ENCODE measurements at regions not wholly inside any gene's neighbourhood (a gene's known extent, or its start where the extent isn't known, plus 50 kb on each side); places are given as distances from the start of the nearest gene placed in this dataset.

DNA sequence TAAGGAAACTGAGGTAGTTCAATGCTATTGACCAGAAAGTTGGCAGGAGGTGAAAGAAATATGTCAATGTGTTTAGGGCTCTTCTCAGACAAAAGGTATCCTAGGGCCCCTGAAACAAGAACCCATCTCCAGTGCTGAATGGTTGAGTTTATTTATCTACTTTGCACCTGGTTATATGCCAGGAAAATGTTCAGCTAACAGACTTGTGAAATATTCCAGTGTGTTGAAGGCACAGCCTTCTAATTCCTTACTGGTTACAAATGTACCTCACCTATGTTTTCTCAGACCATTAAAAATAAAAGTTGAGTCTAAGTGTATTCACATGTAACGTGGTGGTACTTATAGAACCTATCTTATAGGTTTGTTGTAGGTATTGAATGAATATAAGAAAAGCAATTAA is 511.7 kb upstream of the SEL1L start:
- H3K4me1 ChIP-seq (ENCODE audit: control insufficient read depth in 2 of 2, insufficient read depth in 2 of 2, low read length in 2 of 2): no peaks in the 10 kb centered on the region
- no peaks in the 10 kb centered on the region for H3K27me3 ChIP-seq (ENCODE audit: control insufficient read depth in 2 of 2, insufficient read depth in 1 of 2, low read length in 1 of 2)
- no peak overlapping the region for H3K4me3 ChIP-seq (ENCODE audit: low read length in 2 of 2)
- no peak overlapping the region for H3K27ac ChIP-seq (ENCODE audit: low read depth in 1 of 2, low read length in 1 of 2)
- no peaks in the 10 kb centered on the region for H3K9me3 ChIP-seq (ENCODE audit: control insufficient read depth in 2 of 2, insufficient read depth in 1 of 2, low read length in 1 of 2)
- no peaks in the 10 kb centered on the region for H3K36me3 ChIP-seq (ENCODE audit: control insufficient read depth in 2 of 2, insufficient read depth in 2 of 2, low read length in 1 of 2)
- whole genome bisulfite sequencing: 81% methylated on average over 1 of the region's 1 CpG
- no peak for DNase-seq (ENCODE audit: low read depth in 6 of 9, low spot score in 9 of 9)

GRCh38 chr14:82046512-82047226 is 513.0 kb upstream of the SEL1L start:
- DNase-seq (ENCODE audit: low read depth in 6 of 9, low spot score in 9 of 9): no peak
- Histone ChIP-seq H3K27me3 (ENCODE audit: control insufficient read depth in 2 of 2, insufficient read depth in 1 of 2, low read length in 1 of 2) (no peaks in the 10 kb centered on the region), H3K36me3 (ENCODE audit: control insufficient read depth in 2 of 2, insufficient read depth in 2 of 2, low read length in 1 of 2) (no peaks in the 10 kb centered on the region), H3K9me3 (ENCODE audit: control insufficient read depth in 2 of 2, insufficient read depth in 1 of 2, low read length in 1 of 2) (no peaks in the 10 kb centered on the region), H3K4me1 (ENCODE audit: control insufficient read depth in 2 of 2, insufficient read depth in 2 of 2, low read length in 2 of 2) (no peaks in the 10 kb centered on the region), H3K4me3 (ENCODE audit: low read length in 2 of 2) (no peak overlapping the region), H3K27ac (ENCODE audit: low read depth in 1 of 2, low read length in 1 of 2) (no peak overlapping the region)
- 86% methylated on average over 1 of the region's 1 CpG for WGBS

DNA sequence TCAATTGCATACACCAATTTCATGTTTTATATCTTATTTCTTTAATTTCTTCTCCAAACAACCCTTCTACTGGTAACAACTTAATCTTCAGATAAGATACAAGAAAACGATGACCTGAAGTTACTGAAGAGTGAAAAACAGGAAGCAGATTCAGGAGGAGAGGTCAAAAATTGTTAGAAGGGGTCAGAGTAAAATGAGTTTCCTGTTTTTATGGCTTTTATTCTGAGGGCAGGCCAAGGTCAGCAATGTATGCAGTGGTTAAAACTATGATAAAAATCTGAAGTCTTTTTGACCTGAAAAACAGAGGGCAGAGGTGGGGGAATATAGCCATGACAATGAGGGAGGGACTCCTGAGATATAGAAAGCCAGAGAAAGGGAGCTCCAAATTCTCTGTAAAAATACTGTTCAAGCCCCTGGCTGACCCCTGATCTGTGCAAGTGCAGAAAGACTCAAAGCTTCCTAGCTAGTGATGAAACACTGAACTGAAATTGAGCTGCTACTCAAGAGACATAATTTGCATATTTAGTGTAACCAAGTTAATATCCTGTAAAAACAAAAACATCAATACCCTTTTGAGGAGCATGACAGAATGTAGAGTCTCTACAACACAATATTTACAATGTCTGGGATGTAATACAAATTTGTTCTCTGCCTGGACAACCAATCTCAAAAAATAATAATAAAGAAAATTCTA is 514.3 kb upstream of the SEL1L start:
- Histone ChIP-seq H3K4me1 (ENCODE audit: control insufficient read depth in 2 of 2, insufficient read depth in 2 of 2, low read length in 2 of 2) (no peaks in the 10 kb centered on the region), H3K9me3 (ENCODE audit: control insufficient read depth in 2 of 2, insufficient read depth in 1 of 2, low read length in 1 of 2) (no peaks in the 10 kb centered on the region), H3K27me3 (ENCODE audit: control insufficient read depth in 2 of 2, insufficient read depth in 1 of 2, low read length in 1 of 2) (no peaks in the 10 kb centered on the region), H3K4me3 (ENCODE audit: low read length in 2 of 2) (no peak overlapping the region), H3K27ac (ENCODE audit: low read depth in 1 of 2, low read length in 1 of 2) (no peak overlapping the region), H3K36me3 (ENCODE audit: control insufficient read depth in 2 of 2, insufficient read depth in 2 of 2, low read length in 1 of 2) (no peaks in the 10 kb centered on the region)
- no peak for DNase-seq (ENCODE audit: low read depth in 6 of 9, low spot score in 9 of 9)
- 22% methylated on average over 1 of the region's 1 CpG for WGBS

DNA sequence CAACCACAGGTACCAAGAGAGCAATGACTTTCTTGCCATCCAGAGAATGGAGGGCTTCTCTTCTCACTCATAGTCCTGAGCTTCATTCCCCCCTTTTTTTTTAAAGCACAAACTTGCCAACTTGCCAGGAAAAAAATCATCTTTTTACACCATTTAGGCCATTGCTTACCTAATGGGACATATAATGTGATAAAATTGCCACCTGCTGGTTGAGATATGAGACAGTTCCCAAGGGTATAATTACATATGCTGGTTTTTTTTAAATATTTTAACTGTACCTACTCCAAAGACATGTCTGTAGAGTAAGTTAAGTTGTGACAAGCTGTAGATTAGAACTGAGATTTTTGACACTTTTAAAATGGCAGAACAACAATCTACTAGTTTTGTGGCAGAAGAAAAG is 519.1 kb upstream of the SEL1L start:
- no peaks in the 10 kb centered on the region for H3K36me3 ChIP-seq (ENCODE audit: control insufficient read depth in 2 of 2, insufficient read depth in 2 of 2, low read length in 1 of 2)
- no peaks in the 10 kb centered on the region for H3K27me3 ChIP-seq (ENCODE audit: control insufficient read depth in 2 of 2, insufficient read depth in 1 of 2, low read length in 1 of 2)
- no peak for DNase-seq (ENCODE audit: low read depth in 6 of 9, low spot score in 9 of 9)
- no peaks in the 10 kb centered on the region for H3K9me3 ChIP-seq (ENCODE audit: control insufficient read depth in 2 of 2, insufficient read depth in 1 of 2, low read length in 1 of 2)
- no peak overlapping the region for H3K4me3 ChIP-seq (ENCODE audit: low read length in 2 of 2)
- no peak overlapping the region for H3K27ac ChIP-seq (ENCODE audit: low read depth in 1 of 2, low read length in 1 of 2)
- H3K4me1 ChIP-seq (ENCODE audit: control insufficient read depth in 2 of 2, insufficient read depth in 2 of 2, low read length in 2 of 2): no peaks in the 10 kb centered on the region

- Histone ChIP-seq H3K27me3 (ENCODE audit: control insufficient read depth in 2 of 2, insufficient read depth in 1 of 2, low read length in 1 of 2) (no peaks in the 10 kb centered on the region), H3K4me3 (ENCODE audit: low read length in 2 of 2) (no peak overlapping the region), H3K9me3 (ENCODE audit: control insufficient read depth in 2 of 2, insufficient read depth in 1 of 2, low read length in 1 of 2) (no peaks in the 10 kb centered on the region), H3K27ac (ENCODE audit: low read depth in 1 of 2, low read length in 1 of 2) (no peak overlapping the region), H3K36me3 (ENCODE audit: control insufficient read depth in 2 of 2, insufficient read depth in 2 of 2, low read length in 1 of 2) (no peaks in the 10 kb centered on the region), H3K4me1 (ENCODE audit: control insufficient read depth in 2 of 2, insufficient read depth in 2 of 2, low read length in 2 of 2) (no peaks in the 10 kb centered on the region)
- WGBS: 4% methylated on average over 1 of the region's 1 CpG
- no peak for DNase-seq (ENCODE audit: low read depth in 6 of 9, low spot score in 9 of 9)
Observed at GRCh38 chr14:82055515-82056115, 522.0 kb upstream of the SEL1L start.

GRCh38 chr14:82060219-82060618 is 526.6 kb upstream of the SEL1L start:
- Histone ChIP-seq H3K27me3 (ENCODE audit: control insufficient read depth in 2 of 2, insufficient read depth in 1 of 2, low read length in 1 of 2) (no peaks in the 10 kb centered on the region), H3K27ac (ENCODE audit: low read depth in 1 of 2, low read length in 1 of 2) (no peak overlapping the region), H3K9me3 (ENCODE audit: control insufficient read depth in 2 of 2, insufficient read depth in 1 of 2, low read length in 1 of 2) (no peaks in the 10 kb centered on the region), H3K36me3 (ENCODE audit: control insufficient read depth in 2 of 2, insufficient read depth in 2 of 2, low read length in 1 of 2) (no peaks in the 10 kb centered on the region), H3K4me1 (ENCODE audit: control insufficient read depth in 2 of 2, insufficient read depth in 2 of 2, low read length in 2 of 2) (no peaks in the 10 kb centered on the region), H3K4me3 (ENCODE audit: low read length in 2 of 2) (no peak overlapping the region)
- no peak for DNase-seq (ENCODE audit: low read depth in 6 of 9, low spot score in 9 of 9)
- 68% methylated on average over 3 of the region's 3 CpGs for WGBS

- WGBS: 75% methylated on average over 11 of the region's 11 CpGs
- H3K27ac ChIP-seq (ENCODE audit: low read depth in 1 of 2, low read length in 1 of 2): no peak overlapping the region
Observed at GRCh38 chr14:82067221-82067875, 533.7 kb upstream of the SEL1L start.

GRCh38 chr14:82070040-82070439 is 536.4 kb upstream of the SEL1L start:
- no peaks in the 10 kb centered on the region for H3K9me3 ChIP-seq (ENCODE audit: control insufficient read depth in 2 of 2, insufficient read depth in 1 of 2, low read length in 1 of 2)
- H3K4me3 ChIP-seq (ENCODE audit: low read length in 2 of 2): no peak overlapping the region
- no peak for DNase-seq (ENCODE audit: low read depth in 6 of 9, low spot score in 9 of 9)
- H3K27ac ChIP-seq (ENCODE audit: low read depth in 1 of 2, low read length in 1 of 2): no peak overlapping the region
- WGBS: 79% methylated on average over 3 of the region's 3 CpGs
- no peaks in the 10 kb centered on the region for H3K4me1 ChIP-seq (ENCODE audit: control insufficient read depth in 2 of 2, insufficient read depth in 2 of 2, low read length in 2 of 2)
- H3K36me3 ChIP-seq (ENCODE audit: control insufficient read depth in 2 of 2, insufficient read depth in 2 of 2, low read length in 1 of 2): no peaks in the 10 kb centered on the region
- H3K27me3 ChIP-seq (ENCODE audit: control insufficient read depth in 2 of 2, insufficient read depth in 1 of 2, low read length in 1 of 2): no peaks in the 10 kb centered on the region

More at GRCh38 chr14:82067221-82067875, 533.7 kb upstream of the SEL1L start:
- H3K4me3 ChIP-seq (ENCODE audit: low read length in 2 of 2): no peak overlapping the region
- no peaks in the 10 kb centered on the region for H3K4me1 ChIP-seq (ENCODE audit: control insufficient read depth in 2 of 2, insufficient read depth in 2 of 2, low read length in 2 of 2)
- no peaks in the 10 kb centered on the region for H3K27me3 ChIP-seq (ENCODE audit: control insufficient read depth in 2 of 2, insufficient read depth in 1 of 2, low read length in 1 of 2)
- no peak for DNase-seq (ENCODE audit: low read depth in 6 of 9, low spot score in 9 of 9)
- no peaks in the 10 kb centered on the region for H3K9me3 ChIP-seq (ENCODE audit: control insufficient read depth in 2 of 2, insufficient read depth in 1 of 2, low read length in 1 of 2)
- no peaks in the 10 kb centered on the region for H3K36me3 ChIP-seq (ENCODE audit: control insufficient read depth in 2 of 2, insufficient read depth in 2 of 2, low read length in 1 of 2)

GRCh38 chr14:82070753-82071152 is 537.1 kb upstream of the SEL1L start:
- H3K4me1 ChIP-seq (ENCODE audit: control insufficient read depth in 2 of 2, insufficient read depth in 2 of 2, low read length in 2 of 2): no peaks in the 10 kb centered on the region
- no peak for DNase-seq (ENCODE audit: low read depth in 6 of 9, low spot score in 9 of 9)
- no peaks in the 10 kb centered on the region for H3K9me3 ChIP-seq (ENCODE audit: control insufficient read depth in 2 of 2, insufficient read depth in 1 of 2, low read length in 1 of 2)
- H3K4me3 ChIP-seq (ENCODE audit: low read length in 2 of 2): no peak overlapping the region
- H3K27me3 ChIP-seq (ENCODE audit: control insufficient read depth in 2 of 2, insufficient read depth in 1 of 2, low read length in 1 of 2): no peaks in the 10 kb centered on the region
- no peaks in the 10 kb centered on the region for H3K36me3 ChIP-seq (ENCODE audit: control insufficient read depth in 2 of 2, insufficient read depth in 2 of 2, low read length in 1 of 2)
- no peak overlapping the region for H3K27ac ChIP-seq (ENCODE audit: low read depth in 1 of 2, low read length in 1 of 2)
- 54% methylated on average over 3 of the region's 3 CpGs for WGBS

Data from thymus (tissue), 11 donors.